Neural crest cell (in vitro differentiated cells): ENCODE measurements at regions not wholly inside any gene's neighbourhood (a gene's known extent, or its start where the extent isn't known, plus 50 kb on each side); places are given as distances from the start of the nearest gene placed in this dataset.

Source experiments
- DNase-seq: peaks from one replicate; pipeline ENCODE4 v3.0.0; 2021; ENCODE audit warnings: low read depth, mixed read lengths, low spot score
- H3K27ac Mint-ChIP-seq: one replicate; pipeline ENCODE4 v1.8.0; 2021; ENCODE audit warnings: mild to moderate bottlenecking, mixed read lengths; ENCODE audit not compliant: unreplicated experiment
- H3K27me3 Mint-ChIP-seq: 2 replicates; pipeline ENCODE4 v1.8.0; 2021; ENCODE audit warnings: low read depth, mild to moderate bottlenecking, mixed read lengths
- H3K36me3 Mint-ChIP-seq: 2 replicates; pipeline ENCODE4 v1.8.0; 2021; ENCODE audit warnings: low read depth, mild to moderate bottlenecking, mixed read lengths
- H3K4me1 Mint-ChIP-seq: 2 replicates; pipeline ENCODE4 v1.8.0; 2021; ENCODE audit warnings: mixed read lengths
- H3K4me3 Mint-ChIP-seq: one replicate; pipeline ENCODE4 v1.8.0; 2021; ENCODE audit warnings: mild to moderate bottlenecking, mixed read lengths
- H3K9me3 Mint-ChIP-seq: 2 replicates; pipeline ENCODE4 v1.8.0; 2021; ENCODE audit warnings: mixed read lengths
- CTCF ChIP-seq: fragments of 200-600 bp; sonication (generic); conservative IDR thresholded peaks from 2 replicates; pipeline ENCODE4 v1.5.0; 2021; ENCODE audit warnings: antibody characterized with exemption, mild to moderate bottlenecking

GRCh38 chr13:84640691-84641090 is 758.4 kb upstream of the SLITRK1 start:
- no peak overlapping the region for H3K4me3 Mint-ChIP-seq
- H3K4me1 Mint-ChIP-seq = no peaks in the 10 kb centered on the region
- H3K27me3 Mint-ChIP-seq = no peaks in the 10 kb centered on the region
- TF ChIP-seq CTCF = no peak
- peaks cover 15% of the 10 kb centered on the region for H3K9me3 Mint-ChIP-seq
- H3K36me3 Mint-ChIP-seq = peaks cover 4% of the 10 kb centered on the region
- DNase-seq = no peak
- H3K27ac Mint-ChIP-seq = no peak overlapping the region

GRCh38 chr13:84630476-84630875 is 748.2 kb upstream of the SLITRK1 start:
- no peaks in the 10 kb centered on the region for H3K36me3 Mint-ChIP-seq
- no peak for DNase-seq
- no peak overlapping the region for H3K27ac Mint-ChIP-seq
- no peaks in the 10 kb centered on the region for H3K27me3 Mint-ChIP-seq
- no peaks in the 10 kb centered on the region for H3K9me3 Mint-ChIP-seq
- no peaks in the 10 kb centered on the region for H3K4me1 Mint-ChIP-seq
- TF ChIP-seq CTCF = no peak
- H3K4me3 Mint-ChIP-seq = no peak overlapping the region

GRCh38 chr13:84616864-84617263 is 734.6 kb upstream of the SLITRK1 start:
- TF ChIP-seq CTCF = no peak
- Mint-ChIP-seq H3K36me3 (no peaks in the 10 kb centered on the region), H3K4me3 (no peak overlapping the region), H3K9me3 (no peaks in the 10 kb centered on the region), H3K27ac (no peak overlapping the region), H3K27me3 (no peaks in the 10 kb centered on the region), H3K4me1 (no peaks in the 10 kb centered on the region)
- DNase-seq = no peak

GRCh38 chr13:84609716-84610115 is 727.4 kb upstream of the SLITRK1 start:
- TF ChIP-seq CTCF = no peak
- Mint-ChIP-seq H3K27ac (no peak overlapping the region), H3K4me3 (no peak overlapping the region), H3K9me3 (no peaks in the 10 kb centered on the region), H3K36me3 (no peaks in the 10 kb centered on the region), H3K27me3 (no peaks in the 10 kb centered on the region), H3K4me1 (no peaks in the 10 kb centered on the region)
- no peak for DNase-seq

- H3K27me3 Mint-ChIP-seq = no peaks in the 10 kb centered on the region
- H3K4me3 Mint-ChIP-seq = no peak overlapping the region
- TF ChIP-seq CTCF = no peak
- DNase-seq = no peak
- no peaks in the 10 kb centered on the region for H3K4me1 Mint-ChIP-seq
- no peaks in the 10 kb centered on the region for H3K9me3 Mint-ChIP-seq
- no peaks in the 10 kb centered on the region for H3K36me3 Mint-ChIP-seq
- H3K27ac Mint-ChIP-seq = no peak overlapping the region
Measured at GRCh38 chr13:84607261-84608013, 725.2 kb upstream of the SLITRK1 start.
